SH-SY5Y (cell line): ENCODE measurements at regions not wholly inside any gene's neighbourhood (a gene's known extent, or its start where the extent isn't known, plus 50 kb on each side); places are given as distances from the start of the nearest gene placed in this dataset.

ENCODE experiments used
- GATA2 ChIP-seq: IDR thresholded peaks from 2 replicates; pipeline ENCODE4 v1.6.1; 2011; ENCODE audit warnings: mild to moderate bottlenecking, low read depth, low read length
- GATA3 ChIP-seq: IDR thresholded peaks from 2 replicates; pipeline ENCODE4 v1.6.1; 2011; ENCODE audit warnings: low read depth, mild to moderate bottlenecking, low read length, moderate library complexity

GRCh38 chr4:116332508-116332907 is 752.9 kb downstream of the TRAM1L1 start:
- TF ChIP-seq GATA2 = no peak
- TF ChIP-seq GATA3 = no peak

GRCh38 chr4:116328261-116328860 is 757.0 kb downstream of the TRAM1L1 start:
- no peak for TF ChIP-seq GATA3
- no peak for TF ChIP-seq GATA2

GRCh38 chr4:116323606-116324005 is 761.8 kb downstream of the TRAM1L1 start:
- no peak for TF ChIP-seq GATA2
- no peak for TF ChIP-seq GATA3

DNA sequence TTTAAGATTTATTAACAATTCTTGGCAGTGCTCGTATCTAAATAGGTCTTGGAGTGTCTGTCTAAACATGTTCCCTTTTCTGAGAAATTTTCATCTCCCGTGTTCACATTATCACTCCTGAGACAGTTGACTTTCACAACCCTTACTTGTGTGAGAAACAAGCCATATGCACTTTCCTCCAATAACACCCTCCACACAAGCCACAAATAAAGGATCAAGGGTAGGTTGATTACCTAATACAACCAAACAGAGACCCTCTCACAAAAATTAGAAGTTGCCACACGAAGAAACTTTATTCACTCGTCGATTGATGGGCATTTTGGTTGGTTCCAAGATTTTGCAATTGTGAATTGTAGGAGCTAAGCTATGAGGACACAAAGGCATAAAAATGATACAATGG is 763.9 kb downstream of the TRAM1L1 start:
- TF ChIP-seq GATA2 (no peak), GATA3 (no peak)

DNA sequence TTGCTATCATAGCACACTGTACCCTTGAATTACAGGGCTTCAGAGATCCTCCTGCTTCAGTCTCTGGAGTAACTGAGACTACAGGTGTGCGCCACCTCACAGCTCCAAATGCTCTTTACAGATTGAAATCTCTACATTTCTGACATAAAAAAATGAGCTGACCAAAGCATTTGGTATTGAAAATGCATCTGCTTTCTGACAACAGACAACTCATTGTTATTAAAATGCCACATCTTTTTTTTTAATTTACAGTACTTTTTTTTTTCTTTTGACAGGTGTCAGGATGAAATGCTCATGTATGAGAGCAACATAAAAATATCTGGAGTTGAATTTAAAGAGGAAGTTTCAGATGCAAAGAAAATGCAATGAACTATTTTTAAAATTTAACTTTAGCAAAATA is 764.5 kb downstream of the TRAM1L1 start:
- TF ChIP-seq GATA2 = no peak
- no peak for TF ChIP-seq GATA3

DNA sequence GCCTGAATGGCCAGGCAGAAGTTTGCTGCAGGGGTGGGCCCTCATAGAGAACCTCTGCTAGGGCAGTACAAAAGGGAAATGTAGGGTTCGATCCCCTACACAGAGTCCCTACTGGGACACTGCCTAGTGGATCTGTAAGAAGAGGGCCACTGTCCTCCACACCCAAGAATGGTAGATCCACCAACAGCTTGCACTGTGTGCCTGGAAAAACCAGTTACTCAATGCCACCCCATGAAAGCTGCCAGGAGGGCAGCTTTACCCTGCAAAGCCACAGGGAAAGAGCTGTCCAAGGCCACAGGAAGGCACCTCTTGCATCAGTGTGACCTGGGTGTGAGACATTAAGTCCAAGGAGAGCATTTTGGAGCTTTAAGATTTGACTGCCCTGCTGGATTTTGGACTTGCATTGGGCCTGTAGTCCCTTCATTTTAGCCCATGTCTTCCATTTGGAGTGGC is 781.6 kb downstream of the TRAM1L1 start:
- no peak for TF ChIP-seq GATA3
- no peak for TF ChIP-seq GATA2

GRCh38 chr4:116302990-116303735 is 782.2 kb downstream of the TRAM1L1 start:
- TF ChIP-seq GATA2 (no peak), GATA3 (no peak)

GRCh38 chr4:116275006-116275405 is 810.4 kb downstream of the TRAM1L1 start:
- TF ChIP-seq GATA3 (no peak), GATA2 (no peak)

DNA sequence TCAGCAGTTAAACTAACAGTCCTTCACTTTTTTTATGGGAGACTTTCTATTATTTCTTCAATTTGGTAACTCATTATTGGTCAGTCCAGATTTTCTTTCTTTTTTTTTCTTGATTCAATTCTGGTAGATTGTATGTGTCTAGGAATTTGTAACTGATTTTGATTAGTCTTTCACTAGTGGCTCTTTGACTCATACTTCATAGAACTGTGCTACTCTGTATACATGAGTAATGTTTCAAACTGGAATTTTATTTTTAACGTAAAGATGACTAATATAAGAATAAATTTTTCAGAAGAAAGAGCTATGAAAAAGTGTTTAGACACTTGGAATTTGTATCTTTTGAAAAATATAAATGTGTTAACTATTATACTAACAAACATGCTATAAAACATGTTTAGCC is 813.0 kb downstream of the TRAM1L1 start:
- TF ChIP-seq GATA2 (no peak), GATA3 (no peak)

GRCh38 chr4:116244771-116245170 is 840.6 kb downstream of the TRAM1L1 start:
- TF ChIP-seq GATA3 = no peak
- TF ChIP-seq GATA2 = no peak

DNA sequence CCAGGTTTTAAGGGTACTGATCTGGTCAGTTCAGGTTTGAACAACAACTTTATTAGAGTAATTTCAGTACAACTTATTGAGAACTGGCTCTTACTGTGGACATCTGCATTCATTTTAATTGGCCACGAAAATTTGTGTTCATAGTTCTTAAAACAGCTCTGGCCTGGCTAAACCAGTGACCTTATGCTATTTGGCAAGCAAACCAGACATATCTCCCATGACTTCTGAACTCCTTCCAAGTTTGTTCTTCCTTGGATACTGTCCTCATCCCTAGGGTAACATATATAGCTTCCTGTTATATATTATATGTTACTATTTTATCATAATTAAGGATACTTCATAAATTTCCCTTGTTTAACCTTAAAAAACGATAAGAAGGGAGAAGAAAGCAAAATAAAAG is 841.9 kb downstream of the TRAM1L1 start:
- TF ChIP-seq GATA3 (no peak), GATA2 (no peak)

DNA sequence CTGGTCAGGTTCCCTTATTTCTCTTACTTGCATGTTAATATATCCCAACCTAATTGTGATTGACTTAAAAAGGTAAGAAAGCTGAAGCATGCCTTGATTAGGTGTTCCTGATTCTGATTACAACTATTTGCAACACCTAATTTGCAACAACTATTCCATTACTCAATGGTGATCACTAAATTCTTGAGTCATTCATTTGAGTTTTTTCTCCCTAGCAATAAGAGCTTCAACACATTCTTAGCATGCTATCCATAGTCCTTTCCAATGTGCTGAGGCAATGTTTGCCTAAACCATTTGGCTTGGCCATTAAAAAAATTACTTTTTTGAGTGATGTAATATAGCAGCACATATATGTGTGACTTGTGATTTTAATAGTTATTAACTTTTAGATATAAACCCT is 851.4 kb downstream of the TRAM1L1 start:
- TF ChIP-seq GATA2 = no peak
- no peak for TF ChIP-seq GATA3

- no peak for TF ChIP-seq GATA2
- TF ChIP-seq GATA3 = no peak
Observed at GRCh38 chr4:116229420-116229819, 856.0 kb downstream of the TRAM1L1 start.

DNA sequence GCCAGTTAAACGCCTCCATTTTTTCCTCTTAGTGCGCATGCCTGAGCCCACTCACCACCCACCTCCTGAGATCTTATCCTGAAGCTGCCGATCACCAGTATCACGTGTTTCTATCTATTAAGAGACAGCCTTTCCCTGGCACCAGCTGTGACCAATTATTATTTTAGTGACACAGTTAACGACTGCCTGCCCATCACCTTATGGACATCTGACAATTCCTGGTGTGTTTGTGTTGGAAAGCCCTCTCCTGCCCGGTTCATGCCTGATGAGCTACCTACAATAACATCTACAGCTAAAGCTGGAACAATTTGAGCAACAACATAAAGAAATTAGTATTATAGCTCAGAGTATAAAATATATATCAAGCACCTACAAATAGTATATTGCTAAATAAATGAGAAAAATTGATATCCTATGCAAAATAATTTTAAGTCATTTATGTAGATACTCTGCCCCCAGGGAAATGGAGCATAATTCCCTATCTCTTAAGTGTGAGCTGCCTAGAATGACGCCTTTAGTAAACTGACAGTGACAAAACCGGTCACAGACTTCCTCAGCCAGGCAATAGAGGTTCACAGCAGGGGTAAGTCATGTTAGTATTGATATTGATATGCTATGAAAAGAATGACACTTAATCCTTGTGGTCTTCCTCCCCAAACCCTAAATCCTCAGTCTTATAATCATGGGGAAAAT is 862.2 kb downstream of the TRAM1L1 start:
- TF ChIP-seq GATA3 (no peak), GATA2 (no peak)

GRCh38 chr4:116217781-116218180 is 867.6 kb downstream of the TRAM1L1 start:
- no peak for TF ChIP-seq GATA2
- no peak for TF ChIP-seq GATA3

- TF ChIP-seq GATA3 (no peak), GATA2 (no peak)
Observed at GRCh38 chr4:116215622-116216021, 869.8 kb downstream of the TRAM1L1 start.
